ENCODE measurements at regions not wholly inside any gene's neighbourhood (a gene's known extent, or its start where the extent isn't known, plus 50 kb on each side); places are given as distances from the start of the nearest gene placed in this dataset.

GRCh38 chr9:10674586-10674985 is 61.8 kb upstream of the PTPRD start:
- DNase-seq: no peak
- TF ChIP-seq CTCF (IDR thresholded peaks at IDR 0.05) (no peak), POLR2A (IDR thresholded peaks at IDR 0.05) (no peak)

GRCh38 chr9:10678010-10678409 is 65.2 kb upstream of the PTPRD start:
- H3K27me3 ChIP-seq: no peaks in the 10 kb centered on the region
- TF ChIP-seq POLR2A (IDR thresholded peaks at IDR 0.05): no peak
- TF ChIP-seq CTCF (IDR thresholded peaks at IDR 0.05): no peak
- no peak overlapping the region for H3K4me3 ChIP-seq
- H3K9me3 ChIP-seq: no peaks in the 10 kb centered on the region
- no peak for DNase-seq
- H3K27ac ChIP-seq: no peak overlapping the region
- H3K4me1 ChIP-seq: no peaks in the 10 kb centered on the region
- H3K36me3 ChIP-seq: no peaks in the 10 kb centered on the region

More at GRCh38 chr9:10674586-10674985, 61.8 kb upstream of the PTPRD start:
- no peaks in the 10 kb centered on the region for H3K36me3 ChIP-seq
- H3K27ac ChIP-seq: no peak overlapping the region
- no peaks in the 10 kb centered on the region for H3K4me1 ChIP-seq
- H3K27me3 ChIP-seq: no peaks in the 10 kb centered on the region
- no peaks in the 10 kb centered on the region for H3K9me3 ChIP-seq
- no peak overlapping the region for H3K4me3 ChIP-seq

DNA sequence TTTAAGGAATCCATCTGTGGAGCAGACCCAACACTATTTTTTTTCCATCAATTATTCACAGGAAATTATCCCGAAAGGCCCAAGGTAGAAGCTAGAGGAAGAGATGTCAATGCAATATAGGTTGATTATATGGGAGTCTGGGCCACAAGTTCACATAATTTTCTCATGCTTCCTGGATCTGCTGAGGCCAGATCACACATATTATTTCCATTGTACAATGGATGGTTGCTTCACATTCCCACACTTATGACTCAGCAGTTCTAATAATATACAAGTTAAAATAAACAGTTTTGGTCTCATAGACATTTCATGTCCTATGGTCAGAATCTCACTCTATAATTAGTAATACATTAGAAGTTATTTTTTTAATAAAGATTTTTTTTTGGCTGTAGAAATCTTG is 66.0 kb upstream of the PTPRD start:
- Histone ChIP-seq H3K4me3 (no peak overlapping the region), H3K36me3 (no peaks in the 10 kb centered on the region), H3K9me3 (no peaks in the 10 kb centered on the region), H3K27me3 (no peaks in the 10 kb centered on the region), H3K4me1 (no peaks in the 10 kb centered on the region), H3K27ac (no peak overlapping the region)
- TF ChIP-seq POLR2A (IDR thresholded peaks at IDR 0.05) (no peak), CTCF (IDR thresholded peaks at IDR 0.05) (no peak)
- no peak for DNase-seq

GRCh38 chr9:10686943-10687342 is 74.1 kb upstream of the PTPRD start:
- Histone ChIP-seq H3K27ac (no peak overlapping the region), H3K4me1 (no peaks in the 10 kb centered on the region), H3K36me3 (no peaks in the 10 kb centered on the region), H3K9me3 (no peaks in the 10 kb centered on the region), H3K4me3 (no peak overlapping the region), H3K27me3 (no peaks in the 10 kb centered on the region)
- no peak for DNase-seq
- TF ChIP-seq CTCF (IDR thresholded peaks at IDR 0.05) (no peak), POLR2A (IDR thresholded peaks at IDR 0.05) (no peak)

- H3K4me3 ChIP-seq: no peak overlapping the region
- no peak overlapping the region for H3K27ac ChIP-seq
- DNase-seq: no peak
- H3K9me3 ChIP-seq: no peaks in the 10 kb centered on the region
- no peaks in the 10 kb centered on the region for H3K4me1 ChIP-seq
- H3K36me3 ChIP-seq: no peaks in the 10 kb centered on the region
- no peaks in the 10 kb centered on the region for H3K27me3 ChIP-seq
- TF ChIP-seq POLR2A (IDR thresholded peaks at IDR 0.05) (no peak), CTCF (IDR thresholded peaks at IDR 0.05) (no peak)
Observed at GRCh38 chr9:10690546-10690945, 77.7 kb upstream of the PTPRD start.

DNA sequence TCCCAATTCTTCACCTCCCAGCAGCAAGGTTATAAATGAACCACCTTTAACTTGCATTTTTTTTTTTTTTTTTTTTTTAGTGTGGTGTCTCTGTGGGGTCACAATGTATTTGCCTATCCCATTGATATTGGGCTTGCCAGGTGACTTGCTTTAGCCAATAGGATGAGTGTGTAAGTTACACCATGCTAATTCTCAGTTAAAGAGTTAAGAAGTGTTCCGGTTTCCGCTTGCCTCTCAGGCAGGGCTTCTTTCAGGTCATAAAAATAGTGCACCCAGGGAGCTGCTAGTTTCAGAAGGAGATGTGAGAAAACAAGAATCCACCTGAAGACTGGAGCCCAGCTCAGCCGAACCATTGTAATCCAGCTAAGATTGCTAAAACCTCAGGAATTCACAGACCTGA is 84.2 kb upstream of the PTPRD start:
- no peak for DNase-seq
- Histone ChIP-seq H3K4me3 (no peak overlapping the region), H3K4me1 (no peaks in the 10 kb centered on the region), H3K9me3 (no peaks in the 10 kb centered on the region), H3K27me3 (no peaks in the 10 kb centered on the region), H3K27ac (no peak overlapping the region), H3K36me3 (no peaks in the 10 kb centered on the region)
- TF ChIP-seq POLR2A (IDR thresholded peaks at IDR 0.05) (no peak), CTCF (IDR thresholded peaks at IDR 0.05) (no peak)
